Endodermal cell (in vitro differentiated cells): ENCODE measurements at regions not wholly inside any gene's neighbourhood (a gene's known extent, or its start where the extent isn't known, plus 50 kb on each side); places are given as distances from the start of the nearest gene placed in this dataset.

Source experiments
- DNase-seq: peaks from one replicate; pipeline ENCODE4 v3.0.0-alpha.2; 2017
- H3K27ac ChIP-seq: 2 replicates; pipeline ENCODE4 v1.5.1; 2013; ENCODE audit warnings: mild to moderate bottlenecking, low read depth, low read length, moderate library complexity
- H3K27me3 ChIP-seq: 2 replicates; pipeline ENCODE4 v1.6.1; 2013; ENCODE audit warnings: mild to moderate bottlenecking, low read length, moderate library complexity; ENCODE audit not compliant: insufficient read depth, control insufficient read depth, poor library complexity, severe bottlenecking
- H3K36me3 ChIP-seq: 2 replicates; pipeline ENCODE4 v1.7.0; 2013; ENCODE audit warnings: mild to moderate bottlenecking, low read length, moderate library complexity; ENCODE audit not compliant: control insufficient read depth, insufficient read depth
- H3K4me1 ChIP-seq: one replicate; pipeline ENCODE4 v1.7.0; 2013; ENCODE audit warnings: low read length; ENCODE audit not compliant: control insufficient read depth, insufficient read depth
- H3K4me3 ChIP-seq: 2 replicates; pipeline ENCODE4 v1.5.1; 2013; ENCODE audit warnings: mild to moderate bottlenecking, low read length, moderate library complexity
- H3K9ac ChIP-seq: 2 replicates; pipeline ENCODE4 v1.6.1; 2013; ENCODE audit warnings: mild to moderate bottlenecking, low read length, moderate library complexity; ENCODE audit not compliant: poor library complexity, severe bottlenecking; ENCODE audit errors: extremely low read depth
- H3K9me3 ChIP-seq: 2 replicates; pipeline ENCODE4 v1.6.1; 2013; ENCODE audit warnings: mild to moderate bottlenecking, low read length, moderate library complexity; ENCODE audit not compliant: control insufficient read depth
- H3K27ac Mint-ChIP-seq: 2 replicates; pipeline ENCODE4 v1.8.0; 2020; ENCODE audit warnings: mixed read lengths
- H3K27me3 Mint-ChIP-seq: 2 replicates; pipeline ENCODE4 v1.8.0; 2021; ENCODE audit warnings: mild to moderate bottlenecking, mixed read lengths; ENCODE audit not compliant: insufficient read depth
- H3K36me3 Mint-ChIP-seq: 2 replicates; pipeline ENCODE4 v1.8.0; 2020; ENCODE audit warnings: low read depth, mixed read lengths
- H3K4me1 Mint-ChIP-seq: 2 replicates; pipeline ENCODE4 v1.8.0; 2020; ENCODE audit warnings: mixed read lengths
- H3K4me3 Mint-ChIP-seq: 2 replicates; pipeline ENCODE4 v1.8.0; 2020; ENCODE audit warnings: mild to moderate bottlenecking, moderate library complexity, mixed read lengths
- H3K9me3 Mint-ChIP-seq: 2 replicates; pipeline ENCODE4 v1.8.0; 2020; ENCODE audit warnings: mild to moderate bottlenecking, mixed read lengths
- WGBS, 2 experiments: methylation state at CpG; one replicate each; pipeline versions ENCODE4 v1.1.5 to v1.1.7; 2013; ENCODE audit warnings: missing lambda C conversion rate in 2 of 2, mixed read lengths in 1 of 2; ENCODE audit not compliant: insufficient coverage in 1 of 2, insufficient read length in 1 of 2; 5-methylcytosine and 5-hydroxymethylcytosine counted together
- TF ChIP-seq, protein P1 (sequence below): fragments of 200-600 bp; sonication (generic); conservative IDR thresholded peaks from 2 replicates; pipeline ENCODE4 v1.5.0; 2021; ENCODE audit warnings: antibody characterized with exemption, mild to moderate bottlenecking

DNA sequence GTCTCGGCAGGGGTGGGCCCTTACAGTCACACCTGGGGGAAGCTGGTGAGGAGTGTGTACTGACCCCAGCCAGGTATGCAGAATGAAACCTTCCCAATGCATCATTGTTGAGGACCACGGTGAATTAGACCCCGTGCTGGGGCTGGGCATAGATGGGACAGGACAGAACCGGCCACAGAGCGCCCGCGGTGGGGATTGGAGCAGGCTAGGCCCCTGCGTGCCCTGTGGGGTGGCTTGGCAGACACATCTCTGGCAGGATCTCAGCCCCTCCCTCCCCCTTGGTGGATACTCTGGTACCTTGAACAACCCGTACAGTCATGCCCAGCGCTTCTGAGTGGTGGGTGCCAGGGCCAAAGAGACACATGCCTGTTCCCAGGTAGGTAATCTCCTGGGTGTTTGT lies 200.6 kb downstream of the TEX29 start:
- Histone ChIP-seq H3K9ac (no peak overlapping the region), H3K27me3 (no peaks in the 10 kb centered on the region), H3K9me3 (no peaks in the 10 kb centered on the region), H3K36me3 (no peaks in the 10 kb centered on the region), H3K4me1 (no peaks in the 10 kb centered on the region), H3K27ac (no peak overlapping the region), H3K4me3 (no peak overlapping the region)
- peaks cover 4% of the 10 kb centered on the region for H3K27me3 Mint-ChIP-seq
- H3K4me3 Mint-ChIP-seq = no peak overlapping the region
- H3K27ac Mint-ChIP-seq = no peak overlapping the region
- H3K9me3 Mint-ChIP-seq = peaks cover 3% of the 10 kb centered on the region
- TF ChIP-seq, protein P1, sequence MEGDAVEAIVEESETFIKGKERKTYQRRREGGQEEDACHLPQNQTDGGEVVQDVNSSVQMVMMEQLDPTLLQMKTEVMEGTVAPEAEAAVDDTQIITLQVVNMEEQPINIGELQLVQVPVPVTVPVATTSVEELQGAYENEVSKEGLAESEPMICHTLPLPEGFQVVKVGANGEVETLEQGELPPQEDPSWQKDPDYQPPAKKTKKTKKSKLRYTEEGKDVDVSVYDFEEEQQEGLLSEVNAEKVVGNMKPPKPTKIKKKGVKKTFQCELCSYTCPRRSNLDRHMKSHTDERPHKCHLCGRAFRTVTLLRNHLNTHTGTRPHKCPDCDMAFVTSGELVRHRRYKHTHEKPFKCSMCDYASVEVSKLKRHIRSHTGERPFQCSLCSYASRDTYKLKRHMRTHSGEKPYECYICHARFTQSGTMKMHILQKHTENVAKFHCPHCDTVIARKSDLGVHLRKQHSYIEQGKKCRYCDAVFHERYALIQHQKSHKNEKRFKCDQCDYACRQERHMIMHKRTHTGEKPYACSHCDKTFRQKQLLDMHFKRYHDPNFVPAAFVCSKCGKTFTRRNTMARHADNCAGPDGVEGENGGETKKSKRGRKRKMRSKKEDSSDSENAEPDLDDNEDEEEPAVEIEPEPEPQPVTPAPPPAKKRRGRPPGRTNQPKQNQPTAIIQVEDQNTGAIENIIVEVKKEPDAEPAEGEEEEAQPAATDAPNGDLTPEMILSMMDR = no peak
- H3K4me1 Mint-ChIP-seq = no peaks in the 10 kb centered on the region
- H3K36me3 Mint-ChIP-seq = no peaks in the 10 kb centered on the region
- DNase-seq = no peak
- WGBS, 2 experiments = 88 to 89% methylated on average over 8 to 10 of the region's 10 CpGs

DNA sequence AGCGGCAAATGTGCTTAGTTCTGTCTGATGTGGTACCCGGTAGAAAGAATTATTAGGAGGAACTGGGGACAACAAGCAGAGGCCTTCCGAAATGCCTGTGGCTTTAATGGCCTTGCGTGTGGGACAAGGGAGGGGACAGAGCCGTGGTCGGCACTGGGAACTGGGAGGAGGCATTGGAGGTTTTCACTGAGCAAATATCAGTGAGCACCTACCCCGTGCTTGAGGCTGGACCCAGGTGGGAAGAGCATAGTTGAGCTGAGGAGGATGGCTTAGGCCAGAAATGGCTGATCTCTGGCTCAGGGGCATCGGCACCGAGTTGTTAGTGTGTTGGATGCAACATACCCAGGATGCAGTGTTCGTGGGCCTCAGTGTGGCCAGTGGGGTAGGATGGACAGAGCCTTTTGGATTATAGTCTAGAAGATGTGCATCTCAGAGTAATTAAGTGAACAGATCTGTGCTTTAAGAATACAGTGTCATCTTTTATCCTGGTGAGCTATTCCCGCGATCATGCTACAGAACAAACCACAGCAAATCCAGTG lies 201.3 kb downstream of the TEX29 start:
- Mint-ChIP-seq H3K4me1 (no peaks in the 10 kb centered on the region), H3K4me3 (no peak overlapping the region), H3K27ac (no peak overlapping the region), H3K27me3 (peaks cover 3% of the 10 kb centered on the region), H3K36me3 (no peaks in the 10 kb centered on the region), H3K9me3 (peaks cover 3% of the 10 kb centered on the region)
- Histone ChIP-seq H3K4me3 (no peak overlapping the region), H3K9me3 (no peaks in the 10 kb centered on the region), H3K36me3 (no peaks in the 10 kb centered on the region), H3K9ac (no peak overlapping the region), H3K4me1 (no peaks in the 10 kb centered on the region), H3K27ac (no peak overlapping the region), H3K27me3 (no peaks in the 10 kb centered on the region)
- no peak for DNase-seq
- 86 to 87% methylated on average over 11 to 12 of the region's 12 CpGs for WGBS, 2 experiments
- TF ChIP-seq, protein P1 = no peak

DNA sequence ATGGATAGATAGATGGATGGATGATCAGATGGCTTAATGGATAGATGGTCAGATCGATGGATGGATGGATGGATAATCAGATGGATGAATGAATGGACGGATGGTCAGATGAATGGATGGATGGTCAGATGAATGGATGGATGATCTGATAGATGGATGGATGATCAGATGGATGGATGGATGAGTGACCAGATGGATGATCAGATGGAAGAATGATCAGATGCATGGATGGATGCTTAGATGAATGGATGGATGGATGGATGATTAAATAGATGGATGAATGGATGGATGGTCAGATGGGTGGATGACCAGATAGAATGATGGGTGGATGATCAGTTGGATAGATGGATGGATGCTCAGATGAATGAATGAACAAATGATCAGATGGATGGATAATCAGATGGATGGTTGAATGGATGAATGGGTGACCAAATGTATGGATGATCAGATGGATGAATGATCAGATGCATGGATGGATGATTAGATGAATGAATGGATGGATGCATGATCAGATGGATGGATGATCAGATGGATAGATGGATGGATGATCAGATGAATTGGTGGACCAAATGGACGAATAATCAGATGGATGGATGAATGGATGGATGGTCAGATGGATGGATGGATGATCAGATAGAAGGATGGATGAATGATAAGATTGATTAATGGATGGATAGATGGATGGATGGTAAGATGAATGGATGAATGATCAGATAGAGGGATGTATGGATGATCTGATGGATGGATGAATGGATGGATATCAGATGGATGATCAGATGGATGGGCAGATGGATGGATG lies 205.1 kb downstream of the TEX29 start:
- Histone ChIP-seq H3K9ac (no peak overlapping the region), H3K4me3 (no peak overlapping the region), H3K36me3 (no peaks in the 10 kb centered on the region), H3K9me3 (no peaks in the 10 kb centered on the region), H3K27ac (no peak overlapping the region), H3K4me1 (no peaks in the 10 kb centered on the region), H3K27me3 (peaks cover 5% of the 10 kb centered on the region)
- Mint-ChIP-seq H3K27ac (no peak overlapping the region), H3K36me3 (no peaks in the 10 kb centered on the region), H3K9me3 (no peaks in the 10 kb centered on the region), H3K27me3 (peaks cover 10% of the 10 kb centered on the region), H3K4me3 (no peak overlapping the region), H3K4me1 (no peaks in the 10 kb centered on the region)
- no peak for DNase-seq
- TF ChIP-seq, protein P1 = no peak
- 64 to 76% methylated on average over 3 of the region's 3 CpGs for WGBS, 2 experiments
